K562 (cell line): ENCODE measurements at regions not wholly inside any gene's neighbourhood (a gene's known extent, or its start where the extent isn't known, plus 50 kb on each side); places are given as distances from the start of the nearest gene placed in this dataset.

ENCODE experiments used
- ATF2 ChIP-seq: sonication (generic); formaldehyde crosslinking; IDR thresholded peaks from 2 replicates; pipeline ENCODE4 v1.8.1; 2022; ENCODE audit warnings: missing genetic modification reagents
- CTCF ChIP-seq, 3 experiments: IDR thresholded peaks in 2 of 3; conservative IDR thresholded peaks in 1 of 3; 2 replicates each; pipeline ENCODE4 v1.5.1; 2011 to 2012; ENCODE audit warnings: low read length in 3 of 3, mild to moderate bottlenecking in 3 of 3, control low read depth in 2 of 3, improper control_type of control experiment in 1 of 3, inconsistent platforms in 1 of 3, low read depth in 1 of 3, mixed read lengths in 1 of 3, moderate library complexity in 1 of 3; ENCODE audit not compliant: insufficient read depth in 2 of 3
- GMEB1 ChIP-seq: fragments of 250-450 bp; sonication (Bioruptor Pico); IDR thresholded peaks from 2 replicates; pipeline ENCODE4 v1.4.0; 2020; ENCODE audit warnings: mild to moderate bottlenecking
- HCFC1 ChIP-seq: IDR thresholded peaks from 2 replicates; pipeline ENCODE4 v1.6.1; 2012; ENCODE audit warnings: low read depth, low read length, improper control_type of control experiment
- MAFG ChIP-seq: fragments of 450-650 bp; conservative IDR thresholded peaks from 2 replicates; pipeline ENCODE4 v1.6.1; 2016; ENCODE audit warnings: missing genetic modification characterization, missing compliant biosample characterization
- MNT ChIP-seq, 2 experiments: fragments of 450-650 bp; conservative IDR thresholded peaks; 2 replicates each; pipeline ENCODE4 v1.6.1; 2017; ENCODE audit warnings: mild to moderate bottlenecking in 2 of 2, moderate library complexity in 2 of 2
- POLR2AphosphoS5 ChIP-seq: IDR thresholded peaks from 2 replicates; pipeline ENCODE4 v1.6.1; 2011; ENCODE audit warnings: mild to moderate bottlenecking, low read depth, low read length, moderate library complexity; ENCODE audit not compliant: control insufficient read depth, insufficient read depth
- SUPT5H ChIP-seq: fragments of 450-650 bp; IDR thresholded peaks from 2 replicates; pipeline ENCODE4 v1.6.1; 2016
- TCF3 ChIP-seq: sonication (generic); formaldehyde crosslinking; IDR thresholded peaks from 2 replicates; pipeline ENCODE4 v1.4.0; 2020; ENCODE audit warnings: mild to moderate bottlenecking, missing genetic modification reagents
- UBTF ChIP-seq, 2 experiments: IDR thresholded peaks; 2 replicates each; pipeline ENCODE4 v1.6.1; 2012; ENCODE audit warnings: improper control_type of control experiment in 2 of 2, low read depth in 2 of 2, low read length in 2 of 2, borderline replicate concordance in 1 of 2
- ZFP36 ChIP-seq: fragments of 150-350 bp; IDR thresholded peaks from 2 replicates; pipeline ENCODE4 v1.6.1; 2018; ENCODE audit warnings: low read length, low read depth; ENCODE audit not compliant: partially characterized antibody
- ZHX1 ChIP-seq: fragments of 150-350 bp; conservative IDR thresholded peaks from 2 replicates; pipeline ENCODE4 v1.6.1; 2014; ENCODE audit warnings: low read length

GRCh38 chr2:126801473-126801872 lies 97.2 kb upstream of the TEX51 start:
- no peak for TF ChIP-seq GMEB1 (CRISPR knock-in tag)
- no peak for TF ChIP-seq UBTF (IDR thresholded peaks at IDR 0.05; ENCODE audit: borderline replicate concordance in 1 of 2, low read depth in 2 of 2, low read length in 2 of 2)
- TF ChIP-seq SUPT5H, result no peak
- no peak for TF ChIP-seq ZFP36
- no peak for TF ChIP-seq POLR2AphosphoS5
- TF ChIP-seq ATF2 (CRISPR knock-in tag), result no peak
- TF ChIP-seq HCFC1, result no peak
- no peak for TF ChIP-seq MNT (conservative IDR thresholded peaks at IDR 0.05)
- TF ChIP-seq MAFG (tag), result no peak
- no peak for TF ChIP-seq CTCF (IDR thresholded peaks at IDR 0.05 in 2 of 3, conservative IDR thresholded peaks at IDR 0.05 in 1 of 3; ENCODE audit: insufficient read depth in 2 of 3, low read depth in 1 of 3, low read length in 3 of 3)
- no peak for TF ChIP-seq TCF3
- TF ChIP-seq ZHX1, result no peak
